ENCODE measurements at regions not wholly inside any gene's neighbourhood (a gene's known extent, or its start where the extent isn't known, plus 50 kb on each side); places are given as distances from the start of the nearest gene placed in this dataset.

- no peak for DNase-seq (ENCODE audit: low spot score)
Measured at GRCh38 chr9:126152622-126153362, 173.8 kb upstream of the MVB12B start.

DNA sequence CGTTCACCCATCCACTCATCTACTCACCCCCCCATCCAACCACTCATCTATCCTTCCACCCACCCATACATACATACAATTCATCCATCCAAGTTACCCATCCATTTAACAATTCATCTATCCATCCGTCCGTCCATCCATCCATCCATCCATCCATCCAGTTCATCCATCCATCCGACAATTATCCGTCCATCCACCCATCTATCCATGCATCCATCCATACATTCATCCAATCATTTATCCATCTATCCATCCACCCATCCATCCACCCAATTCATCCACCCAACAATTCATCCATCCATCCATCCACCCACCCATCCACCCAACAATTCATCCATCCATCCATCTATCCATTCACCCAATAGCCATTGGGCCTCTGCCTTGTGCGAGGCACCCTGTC is 173.2 kb upstream of the MVB12B start:
- no peak for DNase-seq (ENCODE audit: low spot score)

DNA sequence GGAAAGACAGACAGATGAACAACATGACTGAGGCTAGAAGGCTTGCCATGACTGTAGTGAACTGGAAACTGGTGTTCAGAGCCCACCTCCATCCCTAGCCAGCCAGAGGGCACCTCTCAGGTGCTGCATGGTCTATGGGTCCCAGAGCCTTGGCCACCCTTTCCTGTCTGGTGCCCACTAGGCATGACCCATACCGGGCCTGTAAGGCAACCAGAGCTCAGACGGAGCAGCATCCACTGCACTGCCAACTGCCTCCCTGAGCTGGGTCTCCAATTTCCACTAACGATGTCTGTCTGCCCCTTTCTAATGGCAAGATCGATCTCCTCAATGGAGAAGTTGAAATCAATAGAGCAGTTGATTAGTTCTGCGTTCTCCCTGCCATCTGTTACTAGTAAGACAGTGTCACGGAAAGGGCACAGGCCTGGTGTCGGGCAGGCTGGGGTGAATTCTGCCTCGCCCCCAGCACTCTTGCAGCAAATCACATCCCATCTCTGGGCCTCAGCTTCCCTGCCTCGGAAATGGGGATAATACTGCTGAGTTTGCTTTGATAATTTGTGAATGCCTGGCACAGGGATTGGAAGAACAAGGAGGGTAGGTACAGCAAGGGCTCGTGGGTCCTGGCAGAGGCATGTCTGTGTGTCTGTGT is 172.3 kb upstream of the MVB12B start:
- no peak for DNase-seq (ENCODE audit: low spot score)

DNA sequence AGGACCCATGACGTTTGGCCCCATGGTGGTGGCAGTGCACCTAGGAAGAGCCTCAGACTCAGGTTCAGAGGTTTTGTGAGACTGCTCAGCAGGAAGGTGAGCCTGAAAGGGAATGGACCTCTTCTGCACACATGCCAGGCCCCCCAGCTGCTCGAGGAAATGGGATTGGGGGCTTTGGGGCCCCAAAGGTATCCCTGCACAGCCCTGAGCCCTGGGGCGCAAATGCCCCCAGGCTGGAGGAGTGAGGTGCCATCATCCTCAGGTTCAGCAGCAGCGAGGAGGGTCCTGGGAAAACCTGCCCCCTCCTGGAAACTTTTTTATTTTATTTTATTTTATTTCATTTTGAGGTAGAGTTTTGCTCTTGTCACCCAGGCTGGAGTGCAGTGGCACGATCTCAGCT is 171.8 kb upstream of the MVB12B start:
- no peak for DNase-seq (ENCODE audit: low spot score)

DNA sequence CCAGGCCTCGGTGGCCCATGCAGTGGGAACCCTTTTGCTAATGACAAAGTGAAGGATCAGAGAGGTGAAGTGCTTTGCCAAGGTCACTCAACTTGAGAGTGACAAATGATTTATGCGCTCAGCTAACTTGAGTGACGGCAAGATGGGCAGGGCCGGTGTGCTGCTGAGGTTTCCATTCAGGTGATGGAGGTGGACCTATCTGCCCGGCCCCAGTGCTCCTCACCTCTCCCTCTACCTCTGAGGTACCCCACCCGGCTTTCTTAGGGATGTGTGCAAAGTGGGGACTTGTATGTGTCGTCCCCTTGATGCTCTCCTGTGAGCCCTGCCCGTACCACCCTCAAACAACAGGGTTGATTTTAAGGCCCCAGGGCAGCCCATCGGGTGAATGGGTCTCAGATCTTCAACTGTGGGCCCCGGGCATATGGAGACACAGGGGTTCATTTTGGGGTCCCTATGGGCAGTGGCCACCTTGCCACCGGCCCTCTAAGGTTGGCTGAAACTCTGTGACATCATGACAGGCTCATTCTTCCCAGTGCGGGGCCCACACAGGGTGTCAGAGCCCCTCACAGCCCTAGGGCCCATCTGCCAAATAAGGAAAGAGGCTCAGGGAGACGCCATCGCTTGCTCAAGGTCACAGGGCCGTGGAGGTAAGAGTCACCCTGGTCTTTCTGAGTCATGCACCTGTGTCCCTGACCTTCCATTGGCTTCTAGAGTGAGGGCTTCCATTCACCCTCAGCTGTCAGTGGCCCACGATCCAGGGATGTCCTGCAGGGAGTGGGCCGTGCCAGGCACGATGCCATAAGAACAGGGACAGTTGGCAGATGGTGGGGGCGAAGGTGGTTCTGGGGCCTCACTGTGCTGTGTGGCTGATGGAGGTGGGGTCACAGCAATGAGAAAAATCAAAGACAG is 170.6 kb upstream of the MVB12B start:
- no peak for DNase-seq (ENCODE audit: low spot score)

DNA sequence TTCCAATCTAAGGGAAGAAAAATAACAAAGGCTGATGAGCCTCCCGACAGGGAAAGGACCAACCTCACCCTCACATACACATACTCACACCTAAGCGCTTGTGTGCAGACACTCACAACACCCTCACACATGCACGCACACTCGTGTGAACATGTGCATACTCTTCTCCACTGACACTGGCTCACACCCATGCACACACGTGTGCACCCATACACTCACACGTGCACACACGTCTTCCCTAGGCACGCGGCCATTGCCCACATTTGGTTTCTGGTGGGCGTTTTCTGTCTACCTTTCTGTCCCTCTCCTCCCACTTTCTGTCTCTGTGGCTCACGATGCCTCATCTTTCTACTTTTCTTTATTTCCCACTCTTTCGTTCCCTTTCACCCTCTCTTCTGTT is 169.7 kb upstream of the MVB12B start:
- DNase-seq (ENCODE audit: low spot score): no peak

GRCh38 chr9:126157423-126157822 is 169.2 kb upstream of the MVB12B start:
- DNase-seq (ENCODE audit: low spot score): no peak

- DNase-seq (ENCODE audit: low spot score): no peak
Measured at GRCh38 chr9:126157826-126158587, 168.6 kb upstream of the MVB12B start.

- no peak for DNase-seq (ENCODE audit: low spot score)
Measured at GRCh38 chr9:126158588-126159429, 167.8 kb upstream of the MVB12B start.

- no peak for DNase-seq (ENCODE audit: low spot score)
Measured at GRCh38 chr9:126159430-126160060, 167.1 kb upstream of the MVB12B start.

GRCh38 chr9:126160067-126160853 is 166.4 kb upstream of the MVB12B start:
- DNase-seq (ENCODE audit: low spot score): no peak

DNA sequence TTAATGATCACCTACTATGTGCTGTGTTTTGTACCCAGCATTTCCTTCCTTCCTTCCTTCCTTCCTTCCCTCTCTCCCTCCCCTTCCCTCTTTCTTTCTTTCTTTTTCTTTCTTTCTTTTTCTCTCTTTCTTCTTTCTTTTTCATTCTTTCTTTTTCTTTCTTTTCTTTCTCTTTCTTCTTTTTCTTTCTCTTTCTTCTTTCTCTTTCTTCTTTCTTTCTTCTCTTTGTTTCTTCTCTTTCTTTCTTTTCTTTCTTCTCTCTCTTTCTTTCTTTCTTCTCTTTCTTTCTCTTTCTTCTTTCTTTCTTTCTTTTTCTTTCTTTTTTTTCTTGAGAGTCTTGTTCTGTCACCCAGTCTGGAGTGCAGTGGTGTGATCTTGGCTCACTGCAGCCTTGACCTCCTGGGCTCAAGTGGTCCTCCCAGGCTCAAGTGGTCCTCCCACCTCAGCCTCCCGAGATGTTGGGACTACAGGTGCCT is 165.7 kb upstream of the MVB12B start:
- no peak for DNase-seq (ENCODE audit: low spot score)

DNA sequence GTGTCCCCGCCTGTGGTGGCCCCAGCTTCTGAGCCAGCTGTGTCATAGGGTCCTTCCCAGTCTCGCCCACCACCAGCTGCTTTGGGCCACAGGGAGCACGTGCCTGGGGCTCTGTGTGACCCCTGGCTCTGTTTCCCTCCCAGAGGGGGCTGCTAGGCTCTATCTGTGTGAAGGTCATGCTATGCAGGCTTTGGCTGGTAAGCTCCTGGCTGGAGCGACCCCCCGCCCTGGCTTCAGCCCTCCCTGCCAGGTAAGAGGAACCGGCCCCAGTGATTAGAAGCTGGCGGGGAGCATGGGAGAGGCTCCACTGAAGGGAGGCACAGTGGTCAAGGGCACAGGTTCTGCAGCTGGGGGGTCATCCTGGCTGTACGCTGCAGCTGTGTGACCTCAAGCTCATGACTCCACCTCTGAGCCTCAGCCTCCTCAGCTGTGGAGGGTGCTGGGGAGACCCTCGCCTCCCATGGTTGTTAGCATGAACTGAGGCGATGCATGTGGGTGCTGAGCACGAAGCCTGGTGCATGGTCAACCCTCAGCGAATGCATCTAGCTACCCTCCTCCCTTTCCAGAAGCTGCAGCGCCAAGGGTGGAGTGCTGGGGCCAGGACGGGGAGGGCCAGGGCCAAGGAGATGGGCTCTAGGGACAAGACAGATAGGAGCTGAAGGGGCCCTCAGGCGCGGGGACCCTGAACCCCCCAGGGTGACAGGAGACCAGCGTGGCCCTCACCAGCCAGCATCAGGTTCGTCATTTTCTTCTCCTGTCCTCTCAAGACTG is 163.8 kb upstream of the MVB12B start:
- no peak for DNase-seq (ENCODE audit: low spot score)

- no peak for DNase-seq (ENCODE audit: low spot score)
Measured at GRCh38 chr9:126164796-126165525, 161.7 kb upstream of the MVB12B start.

DNA sequence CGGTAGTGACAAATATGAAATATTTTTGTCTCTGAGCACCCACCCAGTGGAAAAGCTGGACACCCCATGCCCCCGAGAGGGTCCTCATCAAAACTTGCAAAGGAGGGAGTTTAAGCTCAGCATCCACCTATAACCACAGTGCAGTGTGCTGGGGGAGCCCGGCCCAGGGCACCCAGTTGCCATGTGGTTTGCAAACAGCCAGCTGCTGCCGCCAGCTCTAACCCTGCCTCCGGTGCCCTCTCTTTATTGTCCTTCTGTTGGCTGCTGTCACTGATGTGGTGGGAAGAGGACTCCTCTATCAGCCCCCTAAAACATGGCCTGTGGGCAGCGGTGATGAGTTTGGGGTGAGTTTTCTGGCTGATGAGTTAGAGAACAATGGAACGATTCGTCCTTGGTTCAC is 160.9 kb upstream of the MVB12B start:
- DNase-seq (ENCODE audit: low spot score): no peak

GRCh38 chr9:126166291-126166690 is 160.3 kb upstream of the MVB12B start:
- DNase-seq (ENCODE audit: low spot score): no peak

- no peak for DNase-seq (ENCODE audit: low spot score)
Measured at GRCh38 chr9:126166866-126167265, 159.8 kb upstream of the MVB12B start.

- DNase-seq (ENCODE audit: low spot score): no peak
Measured at GRCh38 chr9:126169736-126170135, 156.9 kb upstream of the MVB12B start.

Data from hepatic stellate cell (primary cell).